ENCODE measurements at regions not wholly inside any gene's neighbourhood (a gene's known extent, or its start where the extent isn't known, plus 50 kb on each side); places are given as distances from the start of the nearest gene placed in this dataset.
"Not testable (repeated sequence)": the region's sequence is repeated elsewhere in the genome, so short reads cannot be mapped to it uniquely, and the experiment has no call there.

DNA sequence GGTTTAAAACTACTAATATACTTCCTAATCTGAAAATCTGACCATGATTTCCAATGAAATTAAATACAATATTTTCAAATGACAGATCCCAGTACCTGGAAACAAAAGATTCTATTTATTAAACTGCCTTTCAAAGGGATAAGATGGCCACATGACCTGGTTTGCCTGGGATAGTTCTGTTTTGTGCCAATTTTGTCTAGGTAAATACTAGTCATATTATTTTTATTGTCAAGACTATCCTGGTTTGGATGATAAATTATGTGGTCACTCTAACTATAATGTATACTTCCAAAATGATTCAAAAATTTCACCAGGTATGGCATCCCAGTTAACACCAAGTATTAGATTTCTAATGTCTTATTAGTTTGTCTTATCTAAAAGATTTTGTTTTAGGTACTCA lies 222.5 kb upstream of the TTC29 start:
- H3K14ac ChIP-seq (ENCODE audit: insufficient read length); H4K5ac ChIP-seq (ENCODE audit: insufficient read length, low read depth, low read length); H3K4me1 ChIP-seq (replicated peaks in 1 of 4; ENCODE audit: control insufficient read depth in 3 of 4, insufficient read depth in 4 of 4, low read length in 3 of 4); H2BK120ac ChIP-seq (replicated peaks; ENCODE audit: low read depth, low read length); H2AK5ac ChIP-seq (ENCODE audit: low read depth, low read length); DNase-seq (ENCODE audit: low read depth in 1 of 2, low spot score in 2 of 2); H3K27me3 ChIP-seq (replicated peaks in 1 of 4; ENCODE audit: control insufficient read depth in 3 of 4, extremely low read depth in 1 of 4, insufficient read depth in 3 of 4, low read length in 3 of 4); H3K23ac ChIP-seq (ENCODE audit: insufficient read length); H2AFZ ChIP-seq (ENCODE audit: low read length); H3K79me1 ChIP-seq (ENCODE audit: low read depth, low read length); H3K4ac ChIP-seq (replicated peaks; ENCODE audit: insufficient read length, low read depth, low read length); H3K4me2 ChIP-seq (ENCODE audit: insufficient read depth in 1 of 2, low read depth in 2 of 2, low read length in 2 of 2); H3K9ac ChIP-seq (replicated peaks in 1 of 4; ENCODE audit: extremely low read depth in 1 of 4, low read depth in 3 of 4, low read length in 3 of 4); H3K79me2 ChIP-seq (ENCODE audit: control insufficient read depth in 1 of 2, insufficient read depth in 2 of 2, low read length in 2 of 2); H2BK15ac ChIP-seq (ENCODE audit: low read length); H3K23me2 ChIP-seq (ENCODE audit: low read depth, low read length); POLR2A ChIA-PET (ENCODE audit: partially characterized antibody); H4K8ac ChIP-seq (ENCODE audit: extremely low read depth, insufficient read depth, low read length); H2BK5ac ChIP-seq (ENCODE audit: low read depth, low read length); H3K27ac ChIP-seq (ENCODE audit: low read depth, low read length); H3K9me3 ChIP-seq (ENCODE audit: insufficient read depth in 2 of 2, low read depth in 1 of 2, low read length in 1 of 2); H4K20me1 ChIP-seq (replicated peaks in 1 of 2; ENCODE audit: control insufficient read depth in 1 of 2, insufficient read depth in 2 of 2, low read length in 2 of 2); H4K91ac ChIP-seq (replicated peaks; ENCODE audit: insufficient read length, low read length); H3K4me3 ChIP-seq (ENCODE audit: extremely low read depth in 1 of 4, insufficient read depth in 2 of 4, low read depth in 3 of 4, low read length in 4 of 4); H3K56ac ChIP-seq (replicated peaks; ENCODE audit: insufficient read length, low read depth, low read length); H2BK12ac ChIP-seq (ENCODE audit: low read depth, low read length); H2BK20ac ChIP-seq (ENCODE audit: low read length); FAIRE-seq; H3K18ac ChIP-seq (ENCODE audit: extremely low read depth, low read length); H3K36me3 ChIP-seq (ENCODE audit: control insufficient read depth in 2 of 4, insufficient read depth in 4 of 4, low read length in 3 of 4): not testable (repeated sequence)
- CTCF ChIA-PET (ENCODE audit: partially characterized antibody), result interaction anchor here (0.8 to 0.9 kb wide), 2 partner anchors 12 to 422 kb away, joined by 3 to 4 read pairs; no protein-coding TSS in a partner anchor
